Panc1 (cell line): ENCODE measurements at regions not wholly inside any gene's neighbourhood (a gene's known extent, or its start where the extent isn't known, plus 50 kb on each side); places are given as distances from the start of the nearest gene placed in this dataset.

ENCODE experiments used
- ATAC-seq: fragments of 200-7000 bp; cut with Tn5 transposase; 2 replicates; pipeline ENCODE4 v1.9.1; 2020; ENCODE audit warnings: mild to moderate bottlenecking, moderate library complexity
- BruUV-seq: library from RNA; stranded (reverse); fragments of 400-500 nt; replicated peaks from 2 replicates; lab custom pipeline; 2021; lab: Mats Ljungman, UMichigan
- CTCF ChIA-PET: fragments of 300-600 bp; sonication (Branson Sonifier 250); formaldehyde crosslinking; loops from one replicate; lab custom pipeline; 2022; ENCODE audit warnings: antibody characterized with exemption; lab: Charles Lee
- POLR2A ChIA-PET: fragments of 300-600 bp; sonication (Branson Sonifier 250); formaldehyde crosslinking; loops from one replicate; lab custom pipeline; 2022; ENCODE audit warnings: antibody characterized with exemption; lab: Charles Lee
- DNase-seq: peaks from one replicate; pipeline ENCODE4 v3.0.0-alpha.2; 2010; ENCODE audit warnings: low read depth, low spot score
- H3K27ac ChIP-seq: 2 replicates; pipeline ENCODE4 v1.5.1; 2011; ENCODE audit warnings: mild to moderate bottlenecking, low read length, inconsistent platforms
- H3K27me3 ChIP-seq: fragments of 200-500 bp; sonication (Bioruptor generic); 2 replicates; pipeline ENCODE4 v1.6.0; 2014; ENCODE audit warnings: low read length, inconsistent platforms; ENCODE audit not compliant: control insufficient read depth, insufficient read depth
- H3K36me3 ChIP-seq: fragments of 200-500 bp; sonication (Bioruptor generic); 2 replicates; pipeline ENCODE4 v1.5.1; 2014; ENCODE audit warnings: inconsistent platforms, mild to moderate bottlenecking, low read length, moderate library complexity; ENCODE audit not compliant: control insufficient read depth, insufficient read depth
- H3K4me1 ChIP-seq: 2 replicates; pipeline ENCODE4 v1.5.1; 2011; ENCODE audit warnings: inconsistent platforms, mild to moderate bottlenecking, low read length, moderate library complexity; ENCODE audit not compliant: control insufficient read depth, insufficient read depth
- H3K4me3 ChIP-seq, 2 experiments: 2 replicates each; pipeline ENCODE4 v1.5.1; 2011 to 2012; ENCODE audit warnings: low read depth in 2 of 2, low read length in 2 of 2, mild to moderate bottlenecking in 2 of 2, inconsistent platforms in 1 of 2, moderate library complexity in 1 of 2
- H3K9me3 ChIP-seq: fragments of 200-500 bp; sonication (Bioruptor generic); 2 replicates; pipeline ENCODE4 v1.5.1; 2014; ENCODE audit warnings: low read depth, mild to moderate bottlenecking, inconsistent platforms, low read length, moderate library complexity; ENCODE audit not compliant: control insufficient read depth, insufficient read depth
- CTCF ChIP-seq: fragments of 450-650 bp; IDR thresholded peaks from 2 replicates; pipeline ENCODE4 v1.5.1; 2017; ENCODE audit warnings: mild to moderate bottlenecking
- POLR2AphosphoS5 ChIP-seq: IDR thresholded peaks from 2 replicates; pipeline ENCODE4 v1.6.1; 2012; ENCODE audit warnings: mild to moderate bottlenecking, low read depth, low read length, moderate library complexity
- REST ChIP-seq, 2 experiments: IDR thresholded peaks; 2 replicates each; pipeline ENCODE4 v1.6.1; 2011 to 2012; ENCODE audit warnings: low read depth in 2 of 2, control low read depth in 1 of 2, low read length in 1 of 2, mild to moderate bottlenecking in 1 of 2, moderate library complexity in 1 of 2; ENCODE audit not compliant: insufficient read depth in 1 of 2
- SIN3A ChIP-seq: IDR thresholded peaks from 2 replicates; pipeline ENCODE4 v1.6.1; 2012; ENCODE audit warnings: low read depth, mild to moderate bottlenecking, low read length, moderate library complexity, borderline replicate concordance; ENCODE audit not compliant: insufficient read depth
- TCF7L2 ChIP-seq: IDR thresholded peaks from 2 replicates; pipeline ENCODE4 v1.6.1; 2011; ENCODE audit warnings: mild to moderate bottlenecking, low read depth, low read length, inconsistent platforms
- in situ Hi-C: cut with HindIII; loops from 2 replicates; pipeline ENCODE4 v1.10.0; 2016; ENCODE audit warnings: low sequenced_read_pairs, low pct_unique_long_range_greater_than_20kb
- intact Hi-C: fragments of 100-400 bp; cut with micrococcal nuclease; formaldehyde crosslinking; loops from one replicate; pipeline ENCODE4 v1.10.0; 2022; ENCODE audit not compliant: unreplicated experiment

- Histone ChIP-seq H3K4me3 (no peak overlapping the region), H3K36me3 (no peaks in the 10 kb centered on the region), H3K4me1 (no peaks in the 10 kb centered on the region), H3K9me3 (no peaks in the 10 kb centered on the region), H3K27me3 (no peaks in the 10 kb centered on the region), H3K27ac (no peak overlapping the region)
- in situ Hi-C loops, result no loop called here
- POLR2A ChIA-PET, result no interaction called here
- ATAC-seq, result no peak
- no TSS peak for BruUV-seq
- no peak for DNase-seq
- TF ChIP-seq POLR2AphosphoS5, result no peak
- TF ChIP-seq SIN3A, result no peak
- TF ChIP-seq REST (IDR thresholded peaks at IDR 0.05; ENCODE audit: insufficient read depth in 1 of 2, low read depth in 2 of 2, low read length in 1 of 2), result no peak
- no peak for TF ChIP-seq CTCF
- no peak for TF ChIP-seq TCF7L2
- intact Hi-C loops, result no loop called here
- CTCF ChIA-PET, result no interaction called here
These were observed 904.2 kb downstream of the SI start for GRCh38 chr3:164174059-164174458.

GRCh38 chr3:164155400-164155799, 922.9 kb downstream of the SI start:
- intact Hi-C loops, result no loop called here
- DNase-seq (no peak), ATAC-seq (no peak)
- in situ Hi-C loops, result no loop called here
- Histone ChIP-seq H3K27ac (no peak overlapping the region), H3K9me3 (no peaks in the 10 kb centered on the region), H3K4me1 (no peaks in the 10 kb centered on the region), H3K4me3 (no peak overlapping the region), H3K27me3 (no peaks in the 10 kb centered on the region), H3K36me3 (no peaks in the 10 kb centered on the region)
- CTCF ChIA-PET, result no interaction called here
- POLR2A ChIA-PET, result no interaction called here
- no TSS peak for BruUV-seq
- TF ChIP-seq POLR2AphosphoS5, result no peak

- no peak overlapping the region for H3K27ac ChIP-seq
- no TSS peak for BruUV-seq
- ChIA-PET CTCF (no interaction called here), POLR2A (no interaction called here)
- H3K4me1 ChIP-seq, result no peaks in the 10 kb centered on the region
- peaks cover 25% of the 10 kb centered on the region for H3K9me3 ChIP-seq
- no peak for TF ChIP-seq POLR2AphosphoS5
- TF ChIP-seq REST (IDR thresholded peaks at IDR 0.05; ENCODE audit: insufficient read depth in 1 of 2, low read depth in 2 of 2, low read length in 1 of 2), result no peak
- TF ChIP-seq CTCF, result no peak
- TF ChIP-seq SIN3A, result no peak
- TF ChIP-seq TCF7L2, result no peak
- no peak overlapping the region for H3K4me3 ChIP-seq
- no peaks in the 10 kb centered on the region for H3K36me3 ChIP-seq
- H3K27me3 ChIP-seq, result no peaks in the 10 kb centered on the region
- in situ Hi-C loops, result no loop called here
- no peak for ATAC-seq
- no peak for DNase-seq
- intact Hi-C loops, result no loop called here
These were observed 933.5 kb downstream of the SI start for GRCh38 chr3:164144824-164145223.
